ENCODE measurements at regions not wholly inside any gene's neighbourhood (a gene's known extent, or its start where the extent isn't known, plus 50 kb on each side); places are given as distances from the start of the nearest gene placed in this dataset.

- no peak for DNase-seq (ENCODE audit: low spot score)
Observed at GRCh38 chr1:47630346-47630745, 192.5 kb downstream of the FOXD2 start.

- DNase-seq (ENCODE audit: low spot score) = no peak
Observed at GRCh38 chr1:47631411-47631995, 193.7 kb downstream of the FOXD2 start.

GRCh38 chr1:47635111-47635510 lies 197.3 kb downstream of the FOXD2 start:
- DNase-seq (ENCODE audit: low spot score) = no peak

- DNase-seq (ENCODE audit: low spot score) = no peak
Observed at GRCh38 chr1:47635597-47635996, 197.8 kb downstream of the FOXD2 start.

GRCh38 chr1:47637111-47637685 lies 199.4 kb downstream of the FOXD2 start:
- DNase-seq (ENCODE audit: low spot score) = no peak

- DNase-seq (ENCODE audit: low spot score) = no peak
Observed at GRCh38 chr1:47638240-47638639, 200.4 kb downstream of the FOXD2 start.

- DNase-seq (ENCODE audit: low spot score) = no peak
Observed at GRCh38 chr1:47638713-47639112, 200.9 kb downstream of the FOXD2 start.

- DNase-seq (ENCODE audit: low spot score) = no peak
Observed at GRCh38 chr1:47643306-47644211, 205.7 kb downstream of the FOXD2 start.

- DNase-seq (ENCODE audit: low spot score) = no peak
Observed at GRCh38 chr1:47644212-47644573, 206.3 kb downstream of the FOXD2 start.

GRCh38 chr1:47645151-47645550 lies 207.3 kb downstream of the FOXD2 start:
- no peak for DNase-seq (ENCODE audit: low spot score)

- no peak for DNase-seq (ENCODE audit: low spot score)
Observed at GRCh38 chr1:47646676-47647075, 208.8 kb downstream of the FOXD2 start.

GRCh38 chr1:47647327-47647845 lies 209.5 kb downstream of the FOXD2 start:
- no peak for DNase-seq (ENCODE audit: low spot score)

GRCh38 chr1:47650205-47650604 lies 212.4 kb downstream of the FOXD2 start:
- peak; percentile 81 for DNase-seq (ENCODE audit: low spot score)

- no peak for DNase-seq (ENCODE audit: low spot score)
Observed at GRCh38 chr1:47650611-47651010, 212.8 kb downstream of the FOXD2 start.

GRCh38 chr1:47651311-47652089 lies 213.7 kb downstream of the FOXD2 start:
- peak; percentile 61 for DNase-seq (ENCODE audit: low spot score)

GRCh38 chr1:47655521-47656300 lies 217.9 kb downstream of the FOXD2 start:
- no peak for DNase-seq (ENCODE audit: low spot score)

- no peak for DNase-seq (ENCODE audit: low spot score)
Observed at GRCh38 chr1:47656719-47657685, 219.2 kb downstream of the FOXD2 start.

GRCh38 chr1:47658161-47658920 lies 220.5 kb downstream of the FOXD2 start:
- DNase-seq (ENCODE audit: low spot score) = no peak

- no peak for DNase-seq (ENCODE audit: low spot score)
Observed at GRCh38 chr1:47659146-47659545, 221.3 kb downstream of the FOXD2 start.
